A673 (cell line): ENCODE measurements at regions not wholly inside any gene's neighbourhood (a gene's known extent, or its start where the extent isn't known, plus 50 kb on each side); places are given as distances from the start of the nearest gene placed in this dataset.

Source experiments
- BruUV-seq: library from RNA; stranded (reverse); fragments of 400-500 nt; replicated peaks from 2 replicates; lab custom pipeline; 2021; lab: Mats Ljungman, UMichigan
- CTCF ChIA-PET: fragments of 300-600 bp; sonication (Branson Sonifier 250); formaldehyde crosslinking; loops from one replicate; lab custom pipeline; 2022; ENCODE audit warnings: antibody characterized with exemption; lab: Charles Lee
- POLR2A ChIA-PET: fragments of 300-600 bp; sonication (Branson Sonifier 250); formaldehyde crosslinking; loops from one replicate; lab custom pipeline; 2022; ENCODE audit warnings: antibody characterized with exemption; ENCODE audit not compliant: low non-redundant PET; lab: Charles Lee
- DNase-seq: peaks from one replicate; pipeline ENCODE4 v3.0.0-alpha.2; 2015; ENCODE audit warnings: low spot score
- H3K27ac ChIP-seq: fragments of 200-600 bp; sonication (generic); 2 replicates; pipeline ENCODE4 v1.5.1; 2016; ENCODE audit warnings: mixed run types, low read depth, mild to moderate bottlenecking, mixed read lengths, antibody characterized with exemption, low read length; ENCODE audit not compliant: poor library complexity, severe bottlenecking
- H3K27me3 ChIP-seq: fragments of 200-600 bp; sonication (generic); replicated peaks from 2 replicates; pipeline ENCODE4 v1.6.1; 2017; ENCODE audit warnings: mixed run types, low read depth, mild to moderate bottlenecking, mixed read lengths, antibody characterized with exemption, low read length; ENCODE audit not compliant: insufficient read depth, poor library complexity
- H3K36me3 ChIP-seq: fragments of 200-600 bp; sonication (generic); 2 replicates; pipeline ENCODE4 v1.6.1; 2016; ENCODE audit warnings: mixed run types, mild to moderate bottlenecking, mixed read lengths, antibody characterized with exemption, low read length; ENCODE audit not compliant: insufficient read depth, poor library complexity, severe bottlenecking
- H3K4me1 ChIP-seq: fragments of 200-600 bp; sonication (generic); 2 replicates; pipeline ENCODE4 v1.6.1; 2017; ENCODE audit warnings: mixed run types, mild to moderate bottlenecking, mixed read lengths, antibody characterized with exemption, low read length; ENCODE audit not compliant: insufficient read depth, poor library complexity, severe bottlenecking
- H3K4me3 ChIP-seq: fragments of 200-600 bp; sonication (generic); 2 replicates; pipeline ENCODE4 v1.5.1; 2016; ENCODE audit warnings: low read depth, mixed run types, mild to moderate bottlenecking, mixed read lengths, low read length; ENCODE audit not compliant: poor library complexity, severe bottlenecking
- H3K9me3 ChIP-seq: fragments of 200-600 bp; sonication (generic); 2 replicates; pipeline ENCODE4 v1.6.1; 2016; ENCODE audit warnings: mixed run types, low read depth, mild to moderate bottlenecking, mixed read lengths, antibody characterized with exemption, low read length; ENCODE audit not compliant: poor library complexity, severe bottlenecking
- EZH2 ChIP-seq: fragments of 200-600 bp; sonication (generic); IDR thresholded peaks from 2 replicates; pipeline ENCODE4 v1.6.1; 2017; ENCODE audit warnings: borderline replicate concordance, low read depth, mild to moderate bottlenecking, mixed read lengths, antibody characterized with exemption, low read length; ENCODE audit not compliant: poor library complexity, severe bottlenecking
- intact Hi-C: fragments of 100-400 bp; cut with micrococcal nuclease; formaldehyde crosslinking; loops from one replicate; pipeline ENCODE4 v1.10.0; 2022; ENCODE audit not compliant: unreplicated experiment
- TF ChIP-seq, protein P1 (sequence below): fragments of 300-800, 200-600 bp; sonication (generic); conservative IDR thresholded peaks from 2 replicates; pipeline ENCODE4 v1.5.1; 2017; ENCODE audit warnings: low read depth, mild to moderate bottlenecking, antibody characterized with exemption, low read length, moderate library complexity, mixed read lengths

- Histone ChIP-seq H3K4me3 (no peak overlapping the region), H3K27ac (no peak overlapping the region), H3K36me3 (no peaks in the 10 kb centered on the region), H3K9me3 (no peaks in the 10 kb centered on the region), H3K4me1 (no peaks in the 10 kb centered on the region), H3K27me3 (peaks cover 3% of the 10 kb centered on the region)
- intact Hi-C loops = no loop called here
- BruUV-seq = no TSS peak
- no peak for DNase-seq
- ChIA-PET CTCF (no interaction called here), POLR2A (no interaction called here)
- TF ChIP-seq, protein P1, sequence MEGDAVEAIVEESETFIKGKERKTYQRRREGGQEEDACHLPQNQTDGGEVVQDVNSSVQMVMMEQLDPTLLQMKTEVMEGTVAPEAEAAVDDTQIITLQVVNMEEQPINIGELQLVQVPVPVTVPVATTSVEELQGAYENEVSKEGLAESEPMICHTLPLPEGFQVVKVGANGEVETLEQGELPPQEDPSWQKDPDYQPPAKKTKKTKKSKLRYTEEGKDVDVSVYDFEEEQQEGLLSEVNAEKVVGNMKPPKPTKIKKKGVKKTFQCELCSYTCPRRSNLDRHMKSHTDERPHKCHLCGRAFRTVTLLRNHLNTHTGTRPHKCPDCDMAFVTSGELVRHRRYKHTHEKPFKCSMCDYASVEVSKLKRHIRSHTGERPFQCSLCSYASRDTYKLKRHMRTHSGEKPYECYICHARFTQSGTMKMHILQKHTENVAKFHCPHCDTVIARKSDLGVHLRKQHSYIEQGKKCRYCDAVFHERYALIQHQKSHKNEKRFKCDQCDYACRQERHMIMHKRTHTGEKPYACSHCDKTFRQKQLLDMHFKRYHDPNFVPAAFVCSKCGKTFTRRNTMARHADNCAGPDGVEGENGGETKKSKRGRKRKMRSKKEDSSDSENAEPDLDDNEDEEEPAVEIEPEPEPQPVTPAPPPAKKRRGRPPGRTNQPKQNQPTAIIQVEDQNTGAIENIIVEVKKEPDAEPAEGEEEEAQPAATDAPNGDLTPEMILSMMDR = no peak
- TF ChIP-seq EZH2 = no peak
Measured at GRCh38 chr2:19189391-19189790, 169.0 kb downstream of the OSR1 start.

- peaks cover 3% of the 10 kb centered on the region for H3K27me3 ChIP-seq
- POLR2A ChIA-PET = no interaction called here
- no peaks in the 10 kb centered on the region for H3K4me1 ChIP-seq
- DNase-seq = no peak
- no peak overlapping the region for H3K27ac ChIP-seq
- H3K36me3 ChIP-seq = no peaks in the 10 kb centered on the region
- intact Hi-C loops = no loop called here
- TF ChIP-seq, protein P1 = no peak
- no peak for TF ChIP-seq EZH2
- H3K9me3 ChIP-seq = no peaks in the 10 kb centered on the region
- BruUV-seq = no TSS peak
- no peak overlapping the region for H3K4me3 ChIP-seq
- CTCF ChIA-PET = no interaction called here
Measured at GRCh38 chr2:19187323-19188020, 171.0 kb downstream of the OSR1 start.

GRCh38 chr2:19185086-19185485 lies 173.3 kb downstream of the OSR1 start:
- TF ChIP-seq, protein P1 = no peak
- no peak for TF ChIP-seq EZH2

More at GRCh38 chr2:19185086-19185485, 173.3 kb downstream of the OSR1 start:
- Histone ChIP-seq H3K36me3 (no peaks in the 10 kb centered on the region), H3K4me1 (no peaks in the 10 kb centered on the region), H3K27me3 (no peaks in the 10 kb centered on the region), H3K27ac (no peak overlapping the region), H3K9me3 (no peaks in the 10 kb centered on the region), H3K4me3 (no peak overlapping the region)
- intact Hi-C loops = no loop called here
- no peak for DNase-seq
- ChIA-PET CTCF (no interaction called here), POLR2A (no interaction called here)
- no TSS peak for BruUV-seq
